AG10803 (cell line): ENCODE measurements at regions not wholly inside any gene's neighbourhood (a gene's known extent, or its start where the extent isn't known, plus 50 kb on each side); places are given as distances from the start of the nearest gene placed in this dataset.

Experiments used
- DNase-seq: peaks from one replicate; pipeline ENCODE4 v3.0.0; 2010; ENCODE audit warnings: low read depth
- H3K4me3 ChIP-seq: 2 replicates; pipeline ENCODE4 v1.5.1; 2011; ENCODE audit warnings: mild to moderate bottlenecking, low read length, control low read depth
- CTCF ChIP-seq: conservative IDR thresholded peaks from 2 replicates; pipeline ENCODE4 v1.5.1; 2011; ENCODE audit warnings: mild to moderate bottlenecking, low read length, control low read depth, inconsistent platforms

- no peak overlapping the region for H3K4me3 ChIP-seq
- TF ChIP-seq CTCF, result no peak
- no peak for DNase-seq
Observed at GRCh38 chr1:219439376-219439775, 173.5 kb downstream of the ZC3H11B start.

- no peak overlapping the region for H3K4me3 ChIP-seq
- no peak for TF ChIP-seq CTCF
- DNase-seq, result no peak
Observed at GRCh38 chr1:219438386-219438785, 174.5 kb downstream of the ZC3H11B start.

GRCh38 chr1:219434923-219435297 lies 178.0 kb downstream of the ZC3H11B start:
- no peak for TF ChIP-seq CTCF
- no peak overlapping the region for H3K4me3 ChIP-seq
- no peak for DNase-seq

DNA sequence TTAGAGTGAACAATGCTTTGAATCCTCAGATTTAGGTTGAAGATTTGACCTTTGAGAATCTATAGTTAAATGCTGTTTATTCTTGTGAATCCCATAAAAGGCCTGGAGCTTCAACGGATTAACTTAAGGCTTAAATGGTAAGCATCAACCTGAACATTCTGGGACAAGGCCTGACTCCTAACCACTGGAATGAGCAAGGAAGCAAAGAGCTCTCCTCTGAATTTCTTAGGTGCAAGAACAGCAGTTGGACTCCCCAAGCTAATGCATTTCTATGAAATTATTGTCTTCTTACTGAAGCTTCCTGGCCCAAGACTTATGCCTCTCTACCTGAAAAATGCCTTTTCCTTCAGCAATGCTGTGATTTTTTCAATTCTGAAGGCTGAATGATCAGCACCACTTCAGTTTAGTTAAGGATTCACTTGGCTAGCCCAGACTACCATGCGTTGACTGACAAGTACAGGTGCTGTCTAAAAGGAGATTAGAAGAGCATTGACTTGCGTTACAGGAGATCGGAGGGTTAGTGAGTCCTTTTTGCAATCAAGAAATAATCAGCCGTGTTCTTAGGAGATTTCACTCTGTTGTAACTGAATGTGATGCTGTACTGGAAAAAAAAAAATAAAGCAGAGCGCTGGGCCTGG lies 178.5 kb downstream of the ZC3H11B start:
- no peak overlapping the region for H3K4me3 ChIP-seq
- no peak for TF ChIP-seq CTCF
- no peak for DNase-seq

DNA sequence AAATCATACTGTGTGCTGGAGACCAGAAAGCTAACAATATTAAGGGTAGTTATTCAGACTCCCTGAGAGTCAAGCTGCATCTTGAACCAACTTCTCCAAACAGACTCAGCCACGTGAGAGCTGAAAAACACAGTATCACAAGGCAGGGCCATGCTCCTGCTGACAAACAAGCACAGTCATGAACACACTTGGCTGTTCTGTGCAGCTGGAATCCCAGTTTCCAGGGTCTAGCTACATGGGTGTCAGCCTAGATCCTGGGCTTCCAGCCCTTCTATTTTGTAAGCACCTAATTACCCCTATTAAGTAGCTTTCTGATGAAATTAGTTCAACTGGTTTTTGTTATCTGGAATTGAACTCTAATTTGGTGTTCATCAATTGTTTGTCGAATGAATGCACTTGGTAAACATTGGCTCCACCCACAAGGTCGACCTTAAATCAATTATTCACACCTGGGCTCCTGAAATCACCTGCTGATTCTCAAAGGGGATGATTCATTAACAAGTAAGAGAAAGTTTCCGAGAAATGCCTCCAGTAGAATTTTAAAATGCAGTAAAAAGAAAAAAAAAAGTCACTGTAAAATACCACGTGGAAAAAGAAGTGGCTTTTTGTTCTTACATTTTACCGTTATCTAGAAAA lies 179.3 kb downstream of the ZC3H11B start:
- TF ChIP-seq CTCF, result no peak
- DNase-seq, result no peak
- no peak overlapping the region for H3K4me3 ChIP-seq

GRCh38 chr1:219433001-219433400 lies 179.9 kb downstream of the ZC3H11B start:
- TF ChIP-seq CTCF, result no peak
- DNase-seq, result no peak

GRCh38 chr1:219432191-219432606 lies 180.7 kb downstream of the ZC3H11B start:
- no peak for TF ChIP-seq CTCF
- no peak overlapping the region for H3K4me3 ChIP-seq
- DNase-seq, result no peak

More at GRCh38 chr1:219433001-219433400, 179.9 kb downstream of the ZC3H11B start:
- H3K4me3 ChIP-seq, result no peak overlapping the region
